Skeletal muscle cell (primary cell): ENCODE measurements at regions not wholly inside any gene's neighbourhood (a gene's known extent, or its start where the extent isn't known, plus 50 kb on each side); places are given as distances from the start of the nearest gene placed in this dataset.
"Not testable (repeated sequence)": the region's sequence is repeated elsewhere in the genome, so short reads cannot be mapped to it uniquely, and the experiment has no call there.

Experiments
- DNase-seq: peaks from one replicate; pipeline ENCODE4 v3.0.0-alpha.2; 2010; ENCODE audit warnings: low read depth
- H3K4me3 ChIP-seq: 2 replicates; pipeline ENCODE4 v1.5.1; 2011; ENCODE audit warnings: low read depth, mild to moderate bottlenecking, control low read depth, low read length, moderate library complexity

GRCh38 chr5:87151547-87151946 is 116.1 kb upstream of the RASA1 start:
- H3K4me3 ChIP-seq, result no peak overlapping the region
- peak; percentile 86 for DNase-seq

- DNase-seq, result no peak
- H3K4me3 ChIP-seq, result no peak overlapping the region
Measured at GRCh38 chr5:87152886-87153285, 114.8 kb upstream of the RASA1 start.

- DNase-seq, result no peak
- no peak overlapping the region for H3K4me3 ChIP-seq
Measured at GRCh38 chr5:87154191-87154590, 113.5 kb upstream of the RASA1 start.

GRCh38 chr5:87155106-87155505 is 112.6 kb upstream of the RASA1 start:
- DNase-seq, result no peak

GRCh38 chr5:87156631-87157030 is 111.1 kb upstream of the RASA1 start:
- H3K4me3 ChIP-seq, result no peak overlapping the region
- no peak for DNase-seq

More at GRCh38 chr5:87155106-87155505, 112.6 kb upstream of the RASA1 start:
- no peak overlapping the region for H3K4me3 ChIP-seq

- DNase-seq, result no peak
- no peak overlapping the region for H3K4me3 ChIP-seq
Measured at GRCh38 chr5:87164409-87164808, 103.3 kb upstream of the RASA1 start.

- H3K4me3 ChIP-seq, result no peak overlapping the region
- no peak for DNase-seq
Measured at GRCh38 chr5:87169300-87169991, 98.2 kb upstream of the RASA1 start.

- no peak for DNase-seq
- no peak overlapping the region for H3K4me3 ChIP-seq
Measured at GRCh38 chr5:87170799-87171198, 96.9 kb upstream of the RASA1 start.

- H3K4me3 ChIP-seq, result no peak overlapping the region
- no peak for DNase-seq
Measured at GRCh38 chr5:87182649-87183048, 85.0 kb upstream of the RASA1 start.

- H3K4me3 ChIP-seq, result no peak overlapping the region
- no peak for DNase-seq
Measured at GRCh38 chr5:87183896-87184295, 83.8 kb upstream of the RASA1 start.

GRCh38 chr5:87184605-87185004 is 83.1 kb upstream of the RASA1 start:
- no peak overlapping the region for H3K4me3 ChIP-seq
- DNase-seq, result no peak

GRCh38 chr5:87185838-87186237 is 81.8 kb upstream of the RASA1 start:
- DNase-seq, result no peak

GRCh38 chr5:87188391-87188790 is 79.3 kb upstream of the RASA1 start:
- H3K4me3 ChIP-seq, result no peak overlapping the region
- no peak for DNase-seq

More at GRCh38 chr5:87185838-87186237, 81.8 kb upstream of the RASA1 start:
- H3K4me3 ChIP-seq, result no peak overlapping the region

- DNase-seq, result no peak
- no peak overlapping the region for H3K4me3 ChIP-seq
Measured at GRCh38 chr5:87190041-87190440, 77.6 kb upstream of the RASA1 start.

GRCh38 chr5:87190687-87191086 is 77.0 kb upstream of the RASA1 start:
- no peak overlapping the region for H3K4me3 ChIP-seq
- DNase-seq, result no peak

- H3K4me3 ChIP-seq, result no peak overlapping the region
- DNase-seq, result no peak
Measured at GRCh38 chr5:87191645-87192044, 76.0 kb upstream of the RASA1 start.

GRCh38 chr5:87195104-87195591 is 72.5 kb upstream of the RASA1 start:
- H3K4me3 ChIP-seq, result no peak overlapping the region
- peak; percentile 47 for DNase-seq

- no peak overlapping the region for H3K4me3 ChIP-seq
- DNase-seq, result no peak
Measured at GRCh38 chr5:87195616-87196015, 72.1 kb upstream of the RASA1 start.

GRCh38 chr5:87198010-87198409 is 69.7 kb upstream of the RASA1 start:
- DNase-seq, result no peak
- no peak overlapping the region for H3K4me3 ChIP-seq

GRCh38 chr5:87199246-87199645 is 68.4 kb upstream of the RASA1 start:
- DNase-seq, H3K4me3 ChIP-seq: not testable (repeated sequence)

- DNase-seq, H3K4me3 ChIP-seq: not testable (repeated sequence)
Measured at GRCh38 chr5:87199704-87200103, 68.0 kb upstream of the RASA1 start.
